Nephron (organoid): ENCODE measurements at regions not wholly inside any gene's neighbourhood (a gene's known extent, or its start where the extent isn't known, plus 50 kb on each side); places are given as distances from the start of the nearest gene placed in this dataset.

Experiments used
- H3K27ac Mint-ChIP-seq, 3 experiments: 2 replicates each; pipeline ENCODE4 v1.8.0; 2020; ENCODE audit warnings: mixed read lengths in 3 of 3, mild to moderate bottlenecking in 2 of 3, moderate library complexity in 1 of 3
- H3K27me3 Mint-ChIP-seq: 2 replicates; pipeline ENCODE4 v1.8.0; 2021; ENCODE audit warnings: low read depth, mild to moderate bottlenecking, moderate library complexity, mixed read lengths
- H3K36me3 Mint-ChIP-seq: 2 replicates; pipeline ENCODE4 v1.8.0; 2020; ENCODE audit warnings: low read depth, mixed read lengths
- H3K4me1 Mint-ChIP-seq: 2 replicates; pipeline ENCODE4 v1.8.0; 2020; ENCODE audit warnings: mixed read lengths
- H3K4me3 Mint-ChIP-seq, 3 experiments: 2 replicates each; pipeline ENCODE4 v1.8.0; 2020; ENCODE audit warnings: mild to moderate bottlenecking in 3 of 3, mixed read lengths in 3 of 3, moderate library complexity in 2 of 3
- H3K9me3 Mint-ChIP-seq: 2 replicates; pipeline ENCODE4 v1.8.0; 2020; ENCODE audit warnings: mixed read lengths
- CTCF ChIP-seq, 3 experiments: fragments of 200-600 bp; sonication (generic); IDR thresholded peaks; one replicate each; pipeline ENCODE4 v1.5.0; 2021; ENCODE audit warnings: antibody characterized with exemption in 3 of 3; ENCODE audit not compliant: unreplicated experiment in 3 of 3

- H3K4me1 Mint-ChIP-seq, result peaks cover 3% of the 10 kb centered on the region
- H3K36me3 Mint-ChIP-seq, result no peaks in the 10 kb centered on the region
- peak overlapping the region in 1 of 3 experiments; percentile 31 for H3K27ac Mint-ChIP-seq
- peaks cover 4% of the 10 kb centered on the region for H3K9me3 Mint-ChIP-seq
- H3K27me3 Mint-ChIP-seq, result peaks cover 28% of the 10 kb centered on the region
- TF ChIP-seq CTCF (IDR thresholded peaks at IDR 0.05; ENCODE audit: unreplicated experiment in 3 of 3), result no peak
- peak overlapping the region in 2 of 3 experiments; percentile 24 to 31 for H3K4me3 Mint-ChIP-seq
These were observed 62.9 kb downstream of the GLRX5 start for GRCh38 chr14:95597784-95598211.

- no peaks in the 10 kb centered on the region for H3K36me3 Mint-ChIP-seq
- TF ChIP-seq CTCF (IDR thresholded peaks at IDR 0.05; ENCODE audit: unreplicated experiment in 3 of 3), result no peak
- no peak overlapping the region for H3K27ac Mint-ChIP-seq
- peaks cover 38% of the 10 kb centered on the region for H3K27me3 Mint-ChIP-seq
- H3K9me3 Mint-ChIP-seq, result peaks cover 4% of the 10 kb centered on the region
- H3K4me1 Mint-ChIP-seq, result peaks cover 3% of the 10 kb centered on the region
- no peak overlapping the region for H3K4me3 Mint-ChIP-seq
These were observed 66.8 kb downstream of the GLRX5 start for GRCh38 chr14:95601650-95602049.

- Mint-ChIP-seq H3K4me3 (no peak overlapping the region), H3K27ac (no peak overlapping the region), H3K4me1 (no peaks in the 10 kb centered on the region), H3K9me3 (peaks cover 2% of the 10 kb centered on the region), H3K27me3 (peaks cover 24% of the 10 kb centered on the region), H3K36me3 (no peaks in the 10 kb centered on the region)
- no peak for TF ChIP-seq CTCF (IDR thresholded peaks at IDR 0.05; ENCODE audit: unreplicated experiment in 3 of 3)
These were observed 68.6 kb downstream of the GLRX5 start for GRCh38 chr14:95603415-95603814.

- Mint-ChIP-seq H3K4me1 (no peaks in the 10 kb centered on the region), H3K36me3 (no peaks in the 10 kb centered on the region), H3K27me3 (peaks cover 18% of the 10 kb centered on the region), H3K4me3 (no peak overlapping the region), H3K27ac (no peak overlapping the region), H3K9me3 (no peaks in the 10 kb centered on the region)
- TF ChIP-seq CTCF (IDR thresholded peaks at IDR 0.05; ENCODE audit: unreplicated experiment in 3 of 3), result no peak
These were observed 71.4 kb downstream of the GLRX5 start for GRCh38 chr14:95606266-95606665.

GRCh38 chr14:95608637-95609235 is 73.9 kb downstream of the GLRX5 start:
- H3K4me3 Mint-ChIP-seq, result no peak overlapping the region
- H3K9me3 Mint-ChIP-seq, result no peaks in the 10 kb centered on the region
- H3K36me3 Mint-ChIP-seq, result no peaks in the 10 kb centered on the region
- no peak overlapping the region for H3K27ac Mint-ChIP-seq
- no peaks in the 10 kb centered on the region for H3K4me1 Mint-ChIP-seq
- TF ChIP-seq CTCF (IDR thresholded peaks at IDR 0.05; ENCODE audit: unreplicated experiment in 3 of 3), result no peak
- H3K27me3 Mint-ChIP-seq, result peaks cover 22% of the 10 kb centered on the region

- Mint-ChIP-seq H3K9me3 (no peaks in the 10 kb centered on the region), H3K4me3 (no peak overlapping the region), H3K27me3 (peaks cover 18% of the 10 kb centered on the region), H3K27ac (no peak overlapping the region), H3K4me1 (no peaks in the 10 kb centered on the region), H3K36me3 (no peaks in the 10 kb centered on the region)
- peak; percentile 55 to 76 (median 72) for TF ChIP-seq CTCF (IDR thresholded peaks at IDR 0.05; ENCODE audit: unreplicated experiment in 3 of 3)
These were observed 74.6 kb downstream of the GLRX5 start for GRCh38 chr14:95609398-95609990.
